Parathyroid adenoma (tissue), 2 donors: ENCODE measurements at regions not wholly inside any gene's neighbourhood (a gene's known extent, or its start where the extent isn't known, plus 50 kb on each side); places are given as distances from the start of the nearest gene placed in this dataset.

Experiments
- H2AFZ ChIP-seq: fragments of 300-600 bp; sonication (generic); one replicate; pipeline ENCODE4 v1.7.0; 2017; ENCODE audit warnings: antibody characterized with exemption, mild to moderate bottlenecking
- H3K27ac ChIP-seq: fragments of 300-600 bp; sonication (generic); one replicate; pipeline ENCODE4 v1.7.0; 2017
- H3K27me3 ChIP-seq: fragments of 300-600 bp; sonication (generic); one replicate; pipeline ENCODE4 v1.7.0; 2017; ENCODE audit warnings: low read length; ENCODE audit not compliant: control insufficient read depth, insufficient read depth
- H3K36me3 ChIP-seq: fragments of 300-600 bp; sonication (generic); one replicate; pipeline ENCODE4 v1.7.0; 2017; ENCODE audit warnings: low read length; ENCODE audit not compliant: control insufficient read depth, insufficient read depth
- H3K4me1 ChIP-seq: fragments of 300-600 bp; sonication (generic); one replicate; pipeline ENCODE4 v1.7.0; 2017; ENCODE audit warnings: control low read depth
- H3K4me2 ChIP-seq: fragments of 300-600 bp; sonication (generic); one replicate; pipeline ENCODE4 v1.7.0; 2017; ENCODE audit warnings: low read length
- H3K4me3 ChIP-seq: fragments of 300-600 bp; sonication (generic); one replicate; pipeline ENCODE4 v1.7.0; 2017; ENCODE audit warnings: low read depth, low read length
- H3K79me2 ChIP-seq: fragments of 300-600 bp; sonication (generic); one replicate; pipeline ENCODE4 v1.7.0; 2017; ENCODE audit warnings: control low read depth
- H3K9ac ChIP-seq: fragments of 300-600 bp; sonication (generic); one replicate; pipeline ENCODE4 v1.7.0; 2017; ENCODE audit warnings: mild to moderate bottlenecking
- H3K9me3 ChIP-seq: fragments of 300-600 bp; sonication (generic); one replicate; pipeline ENCODE4 v1.7.0; 2017; ENCODE audit warnings: low read length; ENCODE audit not compliant: control insufficient read depth
- CTCF ChIP-seq: fragments of 300-600 bp; sonication (generic); IDR thresholded peaks from one replicate; pipeline ENCODE4 v1.7.0; 2017; ENCODE audit warnings: antibody characterized with exemption, mild to moderate bottlenecking
- donor health status: primary hyperparathyroidism.

DNA sequence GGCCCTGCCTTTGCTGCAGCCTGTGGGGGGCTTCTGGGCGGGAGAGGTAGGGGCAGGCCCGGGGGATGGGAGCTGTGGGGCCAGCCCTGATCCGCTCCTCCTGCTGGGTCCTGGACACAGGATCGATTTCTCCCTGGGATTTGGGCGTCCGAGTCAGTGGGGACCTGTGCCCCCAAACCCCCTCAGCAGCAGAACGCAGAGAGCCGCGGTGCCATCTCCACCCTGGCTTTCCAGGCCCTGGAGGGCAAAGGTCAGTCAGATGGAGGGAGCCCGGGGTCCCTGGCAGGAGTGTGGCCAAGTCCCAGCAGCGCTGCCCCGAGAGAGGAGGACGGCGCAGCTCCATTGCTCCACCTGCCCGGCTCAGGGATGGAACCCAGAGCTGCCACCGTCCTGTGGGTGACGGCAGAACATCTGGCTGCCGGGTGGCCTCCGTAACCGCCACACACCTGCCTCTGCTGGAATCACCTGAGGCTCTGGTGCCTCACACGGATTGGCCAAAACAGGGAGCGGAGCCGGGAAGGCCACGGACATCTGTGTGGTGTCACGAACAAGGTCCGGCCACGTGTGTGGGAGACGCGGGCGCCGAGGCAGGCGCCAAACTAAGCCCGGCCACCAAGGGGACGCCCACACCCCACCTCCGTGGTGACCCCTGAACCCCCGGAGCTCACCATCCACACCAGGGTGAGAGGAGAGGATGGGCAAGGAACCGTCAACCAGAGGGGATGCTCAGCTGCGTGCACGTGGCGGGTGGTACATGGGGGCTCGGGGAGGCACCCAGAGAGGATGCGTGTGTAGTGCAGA is 80.3 kb upstream of the FBRSL1 start:
- Histone ChIP-seq H3K79me2 (no peaks in the 10 kb centered on the region), H3K4me2 (no peak overlapping the region), H3K27ac (no peak overlapping the region), H3K4me1 (no peaks in the 10 kb centered on the region), H3K9me3 (no peaks in the 10 kb centered on the region), H2AFZ (no peak overlapping the region), H3K4me3 (no peak overlapping the region), H3K27me3 (no peaks in the 10 kb centered on the region), H3K36me3 (no peaks in the 10 kb centered on the region), H3K9ac (no peak overlapping the region)
- no peak for TF ChIP-seq CTCF

DNA sequence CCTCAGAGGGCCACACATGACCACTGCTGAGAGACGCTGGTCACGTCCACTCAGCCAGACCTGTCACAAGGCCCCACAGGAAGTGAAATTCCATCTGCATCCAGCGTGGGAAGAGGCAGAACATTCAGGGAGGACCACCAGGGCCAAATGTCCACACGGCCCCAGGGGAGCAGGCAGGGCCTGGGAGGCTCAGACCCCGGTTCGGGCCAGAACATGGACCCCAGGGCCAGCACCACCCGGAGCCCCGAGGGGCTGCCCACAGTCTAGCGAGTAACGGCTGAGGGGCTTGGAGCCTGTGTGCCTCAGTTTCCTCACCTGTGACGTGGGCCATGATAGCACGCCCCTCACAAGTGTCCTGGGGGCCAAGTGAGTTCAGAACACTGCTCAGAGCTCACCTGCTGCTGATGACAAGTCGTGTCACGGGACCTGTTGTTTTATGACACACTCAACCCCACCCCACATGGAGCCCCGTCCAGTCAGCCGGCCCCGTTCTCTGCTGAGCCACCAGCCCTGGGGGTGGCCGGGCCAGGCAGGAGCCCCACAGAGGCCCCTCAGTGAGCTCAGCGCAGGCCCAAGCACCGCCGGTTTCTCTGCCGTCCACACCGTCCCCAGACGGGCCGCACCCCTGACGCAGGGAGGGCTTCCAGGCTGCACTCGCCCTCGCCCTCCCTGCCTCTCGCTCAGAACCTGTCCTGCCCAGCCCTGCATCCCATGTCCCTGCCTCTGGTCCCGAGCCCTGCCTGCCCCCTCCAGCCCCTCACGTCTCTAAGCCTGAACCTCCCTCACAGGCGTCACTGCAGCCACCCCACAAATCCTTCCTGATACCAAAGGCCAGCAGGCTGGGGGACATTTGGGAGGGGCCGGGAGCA is 79.5 kb upstream of the GALNT9 start:
- no peak for TF ChIP-seq CTCF
- Histone ChIP-seq H3K4me2 (no peak overlapping the region), H3K79me2 (no peaks in the 10 kb centered on the region), H3K4me1 (no peaks in the 10 kb centered on the region), H3K9ac (no peak overlapping the region), H3K36me3 (no peaks in the 10 kb centered on the region), H3K9me3 (no peaks in the 10 kb centered on the region), H3K4me3 (no peak overlapping the region), H3K27me3 (no peaks in the 10 kb centered on the region), H2AFZ (no peak overlapping the region), H3K27ac (no peak overlapping the region)

DNA sequence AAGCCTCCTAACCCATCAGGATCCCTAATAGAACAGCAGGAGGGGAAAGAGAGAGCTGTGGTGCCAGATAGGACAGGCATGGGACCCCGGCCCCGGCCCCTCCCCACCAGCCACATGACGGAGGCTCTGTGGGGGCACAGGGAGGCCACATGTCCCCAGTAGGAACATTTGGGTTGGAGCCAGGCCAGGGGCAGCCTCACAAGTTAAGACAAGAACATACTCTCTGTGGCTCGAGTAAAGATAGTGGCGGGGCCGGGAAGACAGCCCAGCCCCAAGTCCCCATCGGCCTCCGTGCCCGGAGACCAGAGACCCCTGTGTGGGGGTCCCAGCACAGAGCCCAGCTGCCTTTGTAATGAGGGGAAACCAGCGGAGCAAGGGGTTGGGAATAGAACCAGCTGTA is 78.6 kb upstream of the GALNT9 start:
- no peak for TF ChIP-seq CTCF
- no peaks in the 10 kb centered on the region for H3K27me3 ChIP-seq
- H3K36me3 ChIP-seq, result no peaks in the 10 kb centered on the region
- no peaks in the 10 kb centered on the region for H3K9me3 ChIP-seq
- no peaks in the 10 kb centered on the region for H3K4me1 ChIP-seq
- H3K79me2 ChIP-seq, result no peaks in the 10 kb centered on the region
- no peak overlapping the region for H3K4me2 ChIP-seq
- H3K4me3 ChIP-seq, result no peak overlapping the region
- no peak overlapping the region for H3K27ac ChIP-seq
- no peak overlapping the region for H3K9ac ChIP-seq
- no peak overlapping the region for H2AFZ ChIP-seq

GRCh38 chr12:132407451-132407961 is 78.1 kb upstream of the GALNT9 start:
- no peak overlapping the region for H3K9ac ChIP-seq
- no peak overlapping the region for H3K4me2 ChIP-seq
- no peak for TF ChIP-seq CTCF
- H3K79me2 ChIP-seq, result no peaks in the 10 kb centered on the region
- H3K4me3 ChIP-seq, result no peak overlapping the region
- H3K9me3 ChIP-seq, result no peaks in the 10 kb centered on the region
- no peaks in the 10 kb centered on the region for H3K27me3 ChIP-seq
- no peaks in the 10 kb centered on the region for H3K4me1 ChIP-seq
- H2AFZ ChIP-seq, result no peak overlapping the region
- H3K27ac ChIP-seq, result no peak overlapping the region
- H3K36me3 ChIP-seq, result no peaks in the 10 kb centered on the region
